ENCODE measurements at regions not wholly inside any gene's neighbourhood (a gene's known extent, or its start where the extent isn't known, plus 50 kb on each side); places are given as distances from the start of the nearest gene placed in this dataset.

- no peak for DNase-seq
Measured at GRCh38 chr13:39859898-39860297, 204.4 kb downstream of the COG6 start.

- no peak for DNase-seq
Measured at GRCh38 chr13:39862900-39863299, 207.4 kb downstream of the COG6 start.

GRCh38 chr13:39864221-39864620 lies 208.8 kb downstream of the COG6 start:
- no peak for DNase-seq

DNA sequence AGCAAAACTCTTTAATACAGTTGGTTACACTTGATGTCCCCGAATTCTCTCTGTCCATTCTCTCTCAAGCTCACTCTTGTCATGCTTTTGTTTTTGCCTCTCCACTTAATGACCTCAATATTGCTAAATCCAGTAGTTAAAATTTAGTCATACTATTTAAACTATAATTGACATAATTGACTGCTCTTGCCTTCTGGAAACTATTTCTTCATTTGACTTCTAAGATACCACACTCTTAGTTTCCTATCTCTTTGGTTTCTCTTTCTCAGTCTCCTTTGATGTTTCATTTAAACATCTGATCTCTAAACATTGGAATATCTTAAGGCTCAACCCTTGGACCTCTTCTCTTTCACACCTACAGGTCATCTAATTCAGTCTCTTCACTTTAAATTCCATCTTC lies 211.3 kb downstream of the COG6 start:
- no peak for DNase-seq

- no peak for DNase-seq
Measured at GRCh38 chr13:39867807-39868206, 212.3 kb downstream of the COG6 start.

GRCh38 chr13:39870197-39870747 lies 214.8 kb downstream of the COG6 start:
- no peak for DNase-seq

DNA sequence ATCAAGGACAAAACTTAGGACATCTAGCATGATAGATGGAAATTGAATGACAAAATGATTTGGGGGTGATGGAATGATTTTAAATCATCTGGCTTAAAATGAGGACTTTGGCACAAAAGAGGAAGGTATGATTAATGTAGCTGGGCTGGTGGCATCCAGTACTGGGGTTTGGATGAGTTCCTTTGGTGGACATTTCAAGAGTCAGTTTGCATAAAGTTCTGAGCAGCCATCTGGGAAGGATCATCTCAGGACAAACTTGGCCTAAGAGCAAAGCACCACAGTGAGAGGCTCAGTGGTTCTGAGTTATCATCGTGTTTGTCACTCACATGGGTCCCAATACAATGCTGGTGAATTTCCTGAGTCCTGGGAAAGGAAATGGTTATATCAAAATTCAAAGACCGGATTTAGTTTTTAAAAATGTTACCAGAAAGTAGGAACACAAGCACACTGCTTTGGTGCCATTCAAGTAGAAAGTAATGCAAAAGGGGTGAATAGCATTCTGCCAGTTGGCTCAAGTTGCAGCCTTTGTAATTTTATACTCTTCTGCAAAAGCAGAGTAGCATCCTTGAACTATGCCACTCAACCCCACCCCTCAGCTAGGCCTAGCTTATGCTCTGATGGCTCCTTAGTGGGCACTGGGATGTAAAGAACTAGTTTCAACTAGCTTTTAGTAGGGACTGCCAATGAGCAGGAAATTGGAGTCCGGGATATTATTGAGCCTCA lies 219.0 kb downstream of the COG6 start:
- no peak for DNase-seq

- DNase-seq = no peak
Measured at GRCh38 chr13:39875111-39875987, 219.9 kb downstream of the COG6 start.

- no peak for DNase-seq
Measured at GRCh38 chr13:39876258-39876657, 220.8 kb downstream of the COG6 start.

DNA sequence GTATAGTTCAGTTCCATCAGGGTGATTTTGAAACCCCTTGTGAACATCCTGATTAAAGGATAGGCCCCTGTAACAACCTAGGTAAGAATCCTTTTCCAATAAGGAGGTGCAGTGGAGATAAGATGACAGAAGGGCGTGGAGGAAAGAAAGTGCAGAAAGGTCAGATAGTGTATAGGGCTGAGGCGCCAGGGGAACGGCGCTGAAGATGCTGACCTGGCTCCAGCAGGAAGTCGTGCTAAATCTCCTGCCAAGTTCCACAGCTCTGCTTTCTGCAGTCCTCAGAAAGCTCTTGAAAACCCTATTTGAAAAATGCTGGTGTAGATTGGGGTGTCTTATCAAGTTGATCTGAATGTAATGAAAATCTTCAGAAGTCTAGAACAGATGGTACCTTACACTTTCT lies 221.7 kb downstream of the COG6 start:
- DNase-seq = no peak

GRCh38 chr13:39879286-39880035 lies 224.0 kb downstream of the COG6 start:
- DNase-seq = no peak

DNA sequence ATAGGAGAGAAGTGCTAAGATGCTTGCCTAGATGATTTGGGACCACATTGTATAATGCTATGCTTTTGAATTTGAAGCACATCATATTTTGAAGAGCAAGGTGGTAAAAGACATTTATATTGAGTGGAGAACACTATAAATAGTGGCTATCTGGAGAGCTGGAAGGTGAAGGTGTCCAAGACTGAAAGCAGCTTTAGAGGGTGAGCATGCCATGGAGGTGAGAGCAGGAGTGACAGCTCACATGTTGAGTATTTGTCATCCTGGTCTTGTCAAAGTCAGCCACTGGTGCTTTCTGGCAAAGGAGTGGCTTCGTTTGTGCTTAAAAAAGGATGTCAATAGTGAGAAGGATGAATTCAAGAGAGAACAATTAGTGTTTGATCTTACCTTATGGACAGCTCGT lies 225.9 kb downstream of the COG6 start:
- DNase-seq = no peak

- DNase-seq = no peak
Measured at GRCh38 chr13:39881887-39882286, 226.4 kb downstream of the COG6 start.

GRCh38 chr13:39884166-39884565 lies 228.7 kb downstream of the COG6 start:
- no peak for DNase-seq

GRCh38 chr13:39886336-39886735 lies 230.9 kb downstream of the COG6 start:
- no peak for DNase-seq

DNA sequence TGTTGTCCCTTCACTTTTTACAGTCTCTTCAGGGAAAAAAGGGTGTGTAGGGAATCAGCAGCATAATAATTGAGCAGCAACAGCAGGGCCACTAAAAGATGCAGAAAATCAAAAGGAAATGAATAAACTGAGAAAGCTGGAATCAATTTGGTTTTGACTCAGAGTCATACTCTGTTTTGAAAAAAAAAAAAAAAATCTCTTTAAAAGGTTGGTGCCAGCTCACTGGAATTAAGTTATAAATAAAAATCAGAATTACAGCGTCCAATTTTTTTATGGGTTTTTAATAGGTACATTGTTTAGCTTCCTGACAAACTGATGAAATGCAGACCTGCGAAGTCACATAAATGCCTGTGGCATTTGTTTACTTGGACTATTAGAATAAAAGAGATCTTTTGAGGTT lies 231.9 kb downstream of the COG6 start:
- no peak for DNase-seq

GRCh38 chr13:39888865-39889810 lies 233.7 kb downstream of the COG6 start:
- DNase-seq = no peak

DNA sequence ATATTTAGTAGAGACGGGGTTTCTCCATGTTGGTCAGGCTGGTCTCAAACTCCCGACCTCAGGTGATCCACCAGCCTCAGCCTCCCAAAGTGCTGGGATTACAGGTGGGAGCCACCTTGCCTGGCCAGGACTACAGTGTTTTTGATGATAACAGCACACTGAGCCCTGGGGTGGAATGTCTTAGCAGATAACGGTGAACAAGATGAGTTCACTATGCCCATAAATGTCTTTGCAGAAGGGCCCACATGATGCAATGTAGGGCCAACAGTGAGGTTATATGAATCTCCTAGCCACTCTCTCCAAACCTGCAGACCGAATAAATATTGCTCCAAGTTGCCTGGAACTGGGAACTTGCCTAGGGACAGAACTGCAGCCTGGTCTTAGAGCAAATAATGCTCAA lies 235.1 kb downstream of the COG6 start:
- DNase-seq = no peak

DNA sequence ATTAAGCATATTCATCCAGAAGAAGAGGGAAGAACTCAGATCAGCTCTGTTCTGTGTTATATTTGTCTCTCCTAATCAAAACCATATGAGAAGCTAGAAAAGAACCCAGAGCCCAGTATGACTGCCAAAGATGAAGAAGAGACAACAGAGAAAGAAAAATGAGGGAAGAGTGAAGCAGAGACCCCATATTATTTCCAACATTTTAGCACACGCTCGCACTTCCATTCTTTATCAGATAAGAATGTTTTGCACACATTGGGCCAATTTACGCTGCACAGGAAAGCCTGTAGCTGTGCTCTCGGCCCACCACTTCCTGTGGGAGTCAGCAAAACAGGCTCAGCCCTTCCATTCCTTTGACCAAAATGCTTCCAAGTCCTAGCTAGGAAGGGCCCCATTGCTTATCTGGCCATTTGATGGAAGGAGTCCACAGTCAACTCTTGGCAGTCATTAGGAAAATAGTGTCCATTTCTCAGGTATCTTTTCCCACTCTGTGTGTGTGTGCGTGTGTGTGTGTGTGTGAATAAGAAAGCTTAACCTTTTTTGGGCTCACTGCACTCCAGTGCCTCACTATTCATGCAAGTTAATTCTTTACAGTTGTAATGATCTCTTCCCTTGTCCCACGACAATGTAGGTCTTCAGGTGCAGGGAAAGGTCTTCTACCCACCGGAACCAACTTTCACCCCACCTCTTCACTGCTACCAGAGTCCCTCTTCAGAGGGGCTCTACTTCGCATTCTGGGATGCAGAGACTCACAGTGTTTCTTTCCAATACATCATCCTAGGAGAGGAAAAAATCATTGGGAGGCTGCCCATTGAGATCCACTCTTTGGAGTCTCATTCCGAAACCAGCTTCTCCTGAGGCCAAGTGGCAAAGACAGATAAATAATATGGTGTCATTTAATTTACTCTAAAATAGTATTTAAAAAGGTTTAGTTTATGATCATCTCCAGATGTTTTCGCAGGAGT lies 237.5 kb downstream of the COG6 start:
- no peak for DNase-seq

DNA sequence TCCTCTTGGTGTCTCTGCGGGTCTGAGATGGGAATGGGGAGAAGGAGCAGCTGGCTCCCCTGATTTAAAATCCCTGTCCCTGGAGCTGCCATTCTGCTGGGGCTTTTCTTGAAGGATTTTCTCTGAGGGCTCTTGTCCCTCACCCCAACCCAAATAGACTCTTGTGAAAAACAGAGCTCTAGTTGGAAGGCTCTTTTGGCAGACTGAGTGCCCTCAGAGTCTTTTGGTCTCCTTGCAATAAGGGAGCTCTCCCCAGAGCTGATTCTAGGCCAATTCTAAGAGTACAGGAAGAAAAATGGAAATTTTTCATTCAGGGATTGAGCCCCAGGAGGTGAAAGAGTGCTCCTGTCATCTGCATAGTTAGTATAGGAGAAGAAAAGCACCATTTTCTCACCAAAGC lies 238.3 kb downstream of the COG6 start:
- no peak for DNase-seq

DNA sequence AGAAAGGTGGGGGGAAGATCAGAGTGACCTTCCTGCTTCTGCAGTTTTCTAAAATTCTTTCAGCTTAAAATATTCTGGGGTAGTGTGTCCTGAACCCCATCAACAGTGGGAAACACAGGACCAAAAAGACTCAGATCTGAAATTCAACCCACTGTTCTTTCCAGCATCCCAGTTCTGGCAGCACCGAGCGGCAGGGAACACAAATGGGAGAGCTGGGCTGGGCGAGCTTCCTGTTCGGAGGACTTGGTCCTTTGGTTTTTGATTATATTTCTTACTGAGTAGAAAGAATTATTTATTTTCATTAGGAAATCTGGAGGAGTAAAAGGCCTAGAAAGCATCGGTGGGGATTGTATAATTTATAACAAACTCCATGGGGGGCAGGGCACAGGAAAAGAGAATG lies 239.1 kb downstream of the COG6 start:
- no peak for DNase-seq
